ENCODE measurements at regions not wholly inside any gene's neighbourhood (a gene's known extent, or its start where the extent isn't known, plus 50 kb on each side); places are given as distances from the start of the nearest gene placed in this dataset.

- TF ChIP-seq CTCF (IDR thresholded peaks at IDR 0.05; ENCODE audit: low read depth, low read length, poor library complexity, severe bottlenecking) = no peak
- no peak for TF ChIP-seq EZH2phosphoT487 (IDR thresholded peaks at IDR 0.05; ENCODE audit: borderline replicate concordance, low read length)
Observed at GRCh38 chr4:27206009-27206408, 345.4 kb downstream of the STIM2 start.

Measured in DOHH2 (cell line).